Natural killer cell (primary cell): ENCODE measurements at regions not wholly inside any gene's neighbourhood (a gene's known extent, or its start where the extent isn't known, plus 50 kb on each side); places are given as distances from the start of the nearest gene placed in this dataset.

Experiments used
- ATAC-seq, 3 donors: fragments of 150-1000 bp in 2 of 3; fragments of 200-7000 bp in 1 of 3; cut with Tn5 transposase; 1 replicate in 1 of 3; 2 replicates in 2 of 3; pipeline ENCODE4 v1.10.0; 2021; ENCODE audit warnings: mild to moderate bottlenecking in 2 of 3, moderate library complexity in 2 of 3
- DNase-seq, 2 donors: peaks; one replicate each; pipeline versions ENCODE4 v3.0.0 to v3.0.0-alpha.2; 2013 to 2021; ENCODE audit warnings: mixed read lengths in 1 of 2
- H3K27ac ChIP-seq: one replicate; pipeline ENCODE4 v1.5.1; 2013; ENCODE audit warnings: mild to moderate bottlenecking, low read length
- H3K27me3 ChIP-seq: one replicate; pipeline ENCODE4 v1.6.1; 2013; ENCODE audit warnings: low read length; ENCODE audit not compliant: control insufficient read depth, insufficient read depth
- H3K36me3 ChIP-seq: one replicate; pipeline ENCODE4 v1.6.1; 2013; ENCODE audit warnings: low read length; ENCODE audit not compliant: control insufficient read depth, insufficient read depth
- H3K4me1 ChIP-seq: one replicate; pipeline ENCODE4 v1.6.1; 2013; ENCODE audit warnings: low read length; ENCODE audit not compliant: control insufficient read depth, insufficient read depth
- H3K4me3 ChIP-seq: one replicate; pipeline ENCODE4 v1.5.1; 2013; ENCODE audit warnings: low read length
- H3K9me3 ChIP-seq: one replicate; pipeline ENCODE4 v1.6.1; 2013; ENCODE audit warnings: low read length; ENCODE audit not compliant: control insufficient read depth, insufficient read depth
- H3K27ac Mint-ChIP-seq, 2 donors: one replicate each; pipeline ENCODE4 v1.8.0; 2022; ENCODE audit warnings: mild to moderate bottlenecking in 2 of 2, mixed read lengths in 2 of 2, moderate library complexity in 1 of 2
- H3K27me3 Mint-ChIP-seq, 2 donors: one replicate each; pipeline ENCODE4 v1.8.0; 2022; ENCODE audit warnings: low read depth in 2 of 2, mixed read lengths in 2 of 2
- H3K36me3 Mint-ChIP-seq: one replicate; pipeline ENCODE4 v1.8.0; 2022; ENCODE audit warnings: mixed read lengths
- H3K4me1 Mint-ChIP-seq, 2 donors: one replicate each; pipeline ENCODE4 v1.8.0; 2022; ENCODE audit warnings: mixed read lengths in 2 of 2
- H3K4me3 Mint-ChIP-seq: one replicate; pipeline ENCODE4 v1.8.0; 2022; ENCODE audit warnings: mild to moderate bottlenecking, moderate library complexity, mixed read lengths
- H3K9me3 Mint-ChIP-seq, 2 donors: one replicate each; pipeline ENCODE4 v1.8.0; 2022; ENCODE audit warnings: mixed read lengths in 2 of 2
- WGBS: methylation state at CpG from one replicate; pipeline ENCODE4 v1.1.7; 2013; ENCODE audit warnings: missing lambda C conversion rate; ENCODE audit not compliant: insufficient coverage; 5-methylcytosine and 5-hydroxymethylcytosine counted together
- intact Hi-C: fragments of 100-400 bp; cut with micrococcal nuclease; formaldehyde crosslinking; loops from one replicate; pipeline ENCODE4 v1.14.2; 2022
- TF ChIP-seq, protein P1 (sequence below): fragments of 200-600 bp; IDR thresholded peaks from one replicate; pipeline ENCODE4 v1.8.0; 2022; ENCODE audit warnings: antibody characterized with exemption

DNA sequence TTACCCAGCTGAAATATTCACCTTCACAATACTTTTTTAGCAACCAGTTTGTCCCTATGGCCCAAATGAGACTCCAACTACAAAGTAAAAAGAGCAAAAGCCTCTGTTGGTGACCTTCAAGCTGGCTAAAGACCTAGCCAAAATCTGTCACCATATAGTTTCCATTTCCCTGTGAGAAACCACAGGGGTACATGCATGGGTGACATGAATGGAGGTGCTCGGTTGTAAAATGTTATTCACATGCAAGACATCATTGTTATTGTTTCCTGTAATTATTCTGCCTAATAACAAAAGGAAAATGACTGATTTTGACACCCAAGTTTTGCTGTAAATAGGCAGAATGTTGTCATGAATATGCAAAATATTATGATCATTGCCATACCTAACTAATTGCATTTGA is 285.3 kb downstream of the ZNF608 start:
- peaks cover 4 to 12% of the 10 kb centered on the region in 2 donors for H3K4me1 Mint-ChIP-seq
- intact Hi-C loops: no loop called here
- no peaks in the 10 kb centered on the region for H3K4me1 ChIP-seq
- DNase-seq: no peak
- peaks cover 0 to 53% of the 10 kb centered on the region in 2 donors for H3K27me3 Mint-ChIP-seq
- no peak overlapping the region for H3K27ac ChIP-seq
- 9% methylated on average over 1 of the region's 1 CpG for WGBS
- no peak overlapping the region for H3K27ac Mint-ChIP-seq
- H3K27me3 ChIP-seq: no peaks in the 10 kb centered on the region
- no peak for ATAC-seq
- H3K4me3 Mint-ChIP-seq: no peak overlapping the region
- no peak overlapping the region for H3K4me3 ChIP-seq
- no peaks in the 10 kb centered on the region for H3K36me3 Mint-ChIP-seq
- H3K9me3 ChIP-seq: no peaks in the 10 kb centered on the region
- TF ChIP-seq, protein P1, sequence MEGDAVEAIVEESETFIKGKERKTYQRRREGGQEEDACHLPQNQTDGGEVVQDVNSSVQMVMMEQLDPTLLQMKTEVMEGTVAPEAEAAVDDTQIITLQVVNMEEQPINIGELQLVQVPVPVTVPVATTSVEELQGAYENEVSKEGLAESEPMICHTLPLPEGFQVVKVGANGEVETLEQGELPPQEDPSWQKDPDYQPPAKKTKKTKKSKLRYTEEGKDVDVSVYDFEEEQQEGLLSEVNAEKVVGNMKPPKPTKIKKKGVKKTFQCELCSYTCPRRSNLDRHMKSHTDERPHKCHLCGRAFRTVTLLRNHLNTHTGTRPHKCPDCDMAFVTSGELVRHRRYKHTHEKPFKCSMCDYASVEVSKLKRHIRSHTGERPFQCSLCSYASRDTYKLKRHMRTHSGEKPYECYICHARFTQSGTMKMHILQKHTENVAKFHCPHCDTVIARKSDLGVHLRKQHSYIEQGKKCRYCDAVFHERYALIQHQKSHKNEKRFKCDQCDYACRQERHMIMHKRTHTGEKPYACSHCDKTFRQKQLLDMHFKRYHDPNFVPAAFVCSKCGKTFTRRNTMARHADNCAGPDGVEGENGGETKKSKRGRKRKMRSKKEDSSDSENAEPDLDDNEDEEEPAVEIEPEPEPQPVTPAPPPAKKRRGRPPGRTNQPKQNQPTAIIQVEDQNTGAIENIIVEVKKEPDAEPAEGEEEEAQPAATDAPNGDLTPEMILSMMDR: no peak
- no peaks in the 10 kb centered on the region for H3K9me3 Mint-ChIP-seq
- H3K36me3 ChIP-seq: no peaks in the 10 kb centered on the region

DNA sequence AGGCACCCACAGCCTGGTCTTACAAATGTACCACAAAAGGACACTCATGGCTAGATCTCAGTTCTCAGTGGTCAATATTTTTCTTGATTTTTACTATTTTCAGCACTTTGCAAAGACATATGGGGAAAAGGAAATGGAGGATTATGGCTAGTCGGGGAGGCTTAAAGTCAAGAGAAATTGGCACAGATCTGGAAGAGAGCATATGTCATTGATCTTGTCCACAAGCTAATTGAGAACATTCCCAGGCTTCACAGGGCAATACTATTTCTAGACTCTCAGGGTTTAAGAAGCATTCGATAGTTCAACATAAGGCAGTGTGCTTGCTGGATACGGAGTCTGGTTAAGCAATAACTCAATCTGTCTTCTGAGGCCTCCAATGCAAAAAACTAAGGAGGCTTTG is 285.8 kb downstream of the ZNF608 start:
- H3K27ac Mint-ChIP-seq: no peak overlapping the region
- H3K9me3 Mint-ChIP-seq: no peaks in the 10 kb centered on the region
- Histone ChIP-seq H3K9me3 (no peaks in the 10 kb centered on the region), H3K27ac (no peak overlapping the region), H3K27me3 (no peaks in the 10 kb centered on the region), H3K4me3 (no peak overlapping the region), H3K36me3 (no peaks in the 10 kb centered on the region), H3K4me1 (no peaks in the 10 kb centered on the region)
- ATAC-seq: no peak
- TF ChIP-seq, protein P1: no peak
- no peak overlapping the region for H3K4me3 Mint-ChIP-seq
- WGBS: 88% methylated on average over 3 of the region's 3 CpGs
- no peak for DNase-seq
- peaks cover 4 to 12% of the 10 kb centered on the region in 2 donors for H3K4me1 Mint-ChIP-seq
- H3K36me3 Mint-ChIP-seq: no peaks in the 10 kb centered on the region
- H3K27me3 Mint-ChIP-seq: peaks cover 0 to 48% of the 10 kb centered on the region in 2 donors
- intact Hi-C loops: no loop called here

DNA sequence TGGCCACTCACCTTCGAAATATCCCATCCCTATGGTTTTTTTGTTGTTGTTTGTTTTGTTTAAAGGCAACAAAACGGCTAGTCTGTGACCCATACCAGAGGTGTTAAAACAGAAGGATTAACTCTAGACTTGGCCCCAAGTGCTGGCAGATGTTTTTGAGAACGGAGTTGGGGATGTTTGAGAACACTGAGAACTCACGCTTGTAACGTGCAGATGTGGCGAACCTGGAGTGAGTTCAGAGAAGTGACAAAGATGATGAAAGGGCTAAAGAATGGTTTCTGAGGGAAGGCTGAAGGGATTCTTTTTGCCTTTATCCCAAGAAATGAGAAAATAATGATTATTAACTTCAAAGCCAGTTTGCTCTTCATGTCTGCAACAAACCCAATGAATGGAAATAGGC is 286.5 kb downstream of the ZNF608 start:
- intact Hi-C loops: no loop called here
- Mint-ChIP-seq H3K36me3 (no peaks in the 10 kb centered on the region), H3K4me1 (peaks cover 4 to 12% of the 10 kb centered on the region in 2 donors), H3K27ac (no peak overlapping the region), H3K27me3 (peaks cover 0 to 42% of the 10 kb centered on the region in 2 donors), H3K9me3 (no peaks in the 10 kb centered on the region), H3K4me3 (no peak overlapping the region)
- H3K4me1 ChIP-seq: no peaks in the 10 kb centered on the region
- TF ChIP-seq, protein P1: no peak
- H3K27ac ChIP-seq: no peak overlapping the region
- no peak overlapping the region for H3K4me3 ChIP-seq
- no peak for ATAC-seq
- no peak for DNase-seq
- no peaks in the 10 kb centered on the region for H3K27me3 ChIP-seq
- no peaks in the 10 kb centered on the region for H3K9me3 ChIP-seq
- no peaks in the 10 kb centered on the region for H3K36me3 ChIP-seq
- WGBS: 91% methylated on average over 6 of the region's 6 CpGs

DNA sequence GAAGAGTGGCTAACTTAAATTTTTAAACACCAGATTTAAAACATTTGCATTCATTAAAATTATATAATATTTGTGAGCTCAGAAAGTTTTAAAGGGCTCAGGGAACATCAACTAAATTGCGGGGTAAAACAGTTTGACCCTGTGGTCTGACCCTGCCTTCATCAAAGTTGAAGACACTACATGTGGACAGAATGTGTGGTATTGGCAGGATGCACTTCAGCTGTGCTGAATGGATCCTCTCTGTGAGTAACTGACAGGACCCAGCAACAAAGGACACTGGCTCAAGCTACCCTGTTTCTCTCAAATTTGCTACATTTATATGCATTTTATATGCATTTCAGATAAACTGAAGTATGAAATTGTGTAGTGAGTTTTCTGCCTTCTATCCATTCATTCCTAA is 288.5 kb downstream of the ZNF608 start:
- peaks cover 4 to 18% of the 10 kb centered on the region in 2 donors for H3K4me1 Mint-ChIP-seq
- H3K4me1 ChIP-seq: no peaks in the 10 kb centered on the region
- no peak overlapping the region for H3K27ac Mint-ChIP-seq
- H3K9me3 Mint-ChIP-seq: no peaks in the 10 kb centered on the region
- H3K27me3 ChIP-seq: no peaks in the 10 kb centered on the region
- H3K4me3 Mint-ChIP-seq: no peak overlapping the region
- H3K27me3 Mint-ChIP-seq: peaks cover 0 to 28% of the 10 kb centered on the region in 2 donors
- H3K4me3 ChIP-seq: no peak overlapping the region
- H3K27ac ChIP-seq: no peak overlapping the region
- ATAC-seq: no peak
- no peaks in the 10 kb centered on the region for H3K9me3 ChIP-seq
- TF ChIP-seq, protein P1: no peak
- no peaks in the 10 kb centered on the region for H3K36me3 ChIP-seq
- DNase-seq: no peak
- no peaks in the 10 kb centered on the region for H3K36me3 Mint-ChIP-seq
- 15% methylated on average over 1 of the region's 1 CpG for WGBS
- intact Hi-C loops: no loop called here
